ENCODE measurements at regions not wholly inside any gene's neighbourhood (a gene's known extent, or its start where the extent isn't known, plus 50 kb on each side); places are given as distances from the start of the nearest gene placed in this dataset.
"Not testable (repeated sequence)": the region's sequence is repeated elsewhere in the genome, so short reads cannot be mapped to it uniquely, and the experiment has no call there.

DNA sequence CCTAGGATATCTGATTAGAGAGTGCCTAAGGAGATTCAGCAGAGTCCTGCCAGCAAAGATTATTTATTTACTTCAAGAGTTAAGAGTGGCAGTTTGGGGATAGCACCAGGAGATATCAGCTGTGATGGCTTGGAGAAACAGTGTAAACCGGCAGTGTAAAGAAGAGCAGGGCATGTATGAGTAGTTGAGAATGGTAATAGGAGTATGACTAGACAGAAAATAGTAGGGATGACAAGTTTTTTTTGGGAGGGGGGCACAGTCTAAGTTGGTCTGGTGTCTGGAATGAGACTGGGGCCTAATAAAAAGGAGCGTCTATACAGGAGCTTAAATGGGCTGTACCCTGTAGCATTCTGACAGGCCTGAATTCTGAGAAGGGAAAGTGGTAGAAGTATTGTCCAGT, 181.8 kb upstream of the TRPC7 start:
- H3K14ac ChIP-seq (replicated peaks; ENCODE audit: low read depth, low read length); in situ Hi-C loops (cut with MboI; ENCODE audit: low sequenced_read_pairs); dilution Hi-C loops (cut with HindIII; ENCODE audit: low sequenced_read_pairs, unreplicated experiment): not testable (repeated sequence)

DNA sequence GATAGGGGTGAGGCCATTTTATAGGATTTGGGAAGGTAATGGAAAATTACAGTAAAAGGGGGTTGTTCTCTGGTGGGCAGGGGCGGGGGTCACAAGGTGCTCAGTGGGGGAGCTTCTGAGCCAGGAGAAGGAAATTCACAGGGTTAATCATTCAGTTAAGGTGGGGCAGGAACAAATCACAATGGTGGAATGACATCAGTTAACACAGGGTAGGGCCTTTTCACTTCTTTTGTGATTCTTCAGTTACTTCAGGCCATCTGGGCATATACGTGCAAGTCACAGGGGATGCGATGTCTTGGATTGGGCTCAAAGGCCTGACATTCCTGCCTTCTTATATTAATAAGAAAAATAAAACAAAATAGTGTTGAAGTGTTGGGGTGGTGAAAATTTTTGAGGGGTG, 181.1 kb upstream of the TRPC7 start:
- H4K5ac ChIP-seq (ENCODE audit: low read depth, low read length); CTCF ChIA-PET; H3K4me2 ChIP-seq (ENCODE audit: low read depth, low read length); H3K56ac ChIP-seq (ENCODE audit: extremely low read depth, insufficient read depth, low read length); H3K23ac ChIP-seq (ENCODE audit: low read depth, low read length); POLR2A ChIA-PET (ENCODE audit: unreplicated experiment); H3K9me1 ChIP-seq (ENCODE audit: insufficient read depth, low read length); H3K36me3 ChIP-seq (ENCODE audit: control insufficient read depth, insufficient read depth, low read length); in situ Hi-C loops (cut with MboI; ENCODE audit: low sequenced_read_pairs); H3K4me1 ChIP-seq (ENCODE audit: control insufficient read depth, insufficient read depth, low read length); H2BK120ac ChIP-seq (ENCODE audit: low read depth, low read length); H4K91ac ChIP-seq (ENCODE audit: insufficient read depth, low read depth, low read length); H2AFZ ChIP-seq (replicated peaks; ENCODE audit: low read length, poor library complexity); BruUV-seq (replicated peaks); intact Hi-C loops (cut with micrococcal nuclease); ATAC-seq (ENCODE audit: low read depth); H2BK5ac ChIP-seq (ENCODE audit: low read depth, low read length, poor library complexity, severe bottlenecking); H3K9me3 ChIP-seq (ENCODE audit: control insufficient read depth, insufficient read depth, low read length); H2AK9ac ChIP-seq (replicated peaks; ENCODE audit: low read depth, low read length, poor library complexity); H4K8ac ChIP-seq (ENCODE audit: low read depth in 2 of 2, low read length in 2 of 2); H3K4ac ChIP-seq (ENCODE audit: low read depth, low read length); H2BK20ac ChIP-seq (ENCODE audit: low read depth, low read length); H4K20me1 ChIP-seq (ENCODE audit: insufficient read depth, low read length); dilution Hi-C loops (cut with HindIII; ENCODE audit: low sequenced_read_pairs, unreplicated experiment); H3K27me3 ChIP-seq (ENCODE audit: control insufficient read depth, insufficient read depth, low read length); H2BK15ac ChIP-seq (ENCODE audit: low read depth, low read length); H2AK5ac ChIP-seq (ENCODE audit: low read depth, low read length); H3K4me3 ChIP-seq (ENCODE audit: insufficient read depth, low read depth, low read length); H3K27ac ChIP-seq (ENCODE audit: insufficient read depth, low read length); H3K18ac ChIP-seq (ENCODE audit: low read depth, low read length); H3K14ac ChIP-seq (replicated peaks; ENCODE audit: low read depth, low read length); DNase-seq; H3K9ac ChIP-seq (ENCODE audit: low read depth, low read length); H3K79me1 ChIP-seq (ENCODE audit: low read depth in 1 of 2, low read length in 2 of 2): not testable (repeated sequence)
- WGBS, 2 experiments (ENCODE audit: extremely low coverage in 2 of 2, insufficient read length in 1 of 2): no CpG with 5 or more reads among the region's 3 CpGs

More for the DNA sequence above, 181.8 kb upstream of the TRPC7 start:
- CTCF ChIA-PET; H3K4me1 ChIP-seq (ENCODE audit: control insufficient read depth, insufficient read depth, low read length); H4K8ac ChIP-seq (ENCODE audit: low read depth in 2 of 2, low read length in 2 of 2); H3K4ac ChIP-seq (ENCODE audit: low read depth, low read length); H4K5ac ChIP-seq (ENCODE audit: low read depth, low read length); H3K9ac ChIP-seq (ENCODE audit: low read depth, low read length); H2BK120ac ChIP-seq (ENCODE audit: low read depth, low read length); H3K27me3 ChIP-seq (ENCODE audit: control insufficient read depth, insufficient read depth, low read length); H3K36me3 ChIP-seq (ENCODE audit: control insufficient read depth, insufficient read depth, low read length); H4K91ac ChIP-seq (ENCODE audit: insufficient read depth, low read depth, low read length); H2AK5ac ChIP-seq (ENCODE audit: low read depth, low read length); H3K18ac ChIP-seq (ENCODE audit: low read depth, low read length); intact Hi-C loops (cut with micrococcal nuclease); H2BK15ac ChIP-seq (ENCODE audit: low read depth, low read length); H3K9me1 ChIP-seq (ENCODE audit: insufficient read depth, low read length); H4K20me1 ChIP-seq (ENCODE audit: insufficient read depth, low read length); H3K23ac ChIP-seq (ENCODE audit: low read depth, low read length); H2BK5ac ChIP-seq (ENCODE audit: low read depth, low read length, poor library complexity, severe bottlenecking); H3K79me1 ChIP-seq (ENCODE audit: low read depth in 1 of 2, low read length in 2 of 2); ATAC-seq (ENCODE audit: low read depth); H3K9me3 ChIP-seq (ENCODE audit: control insufficient read depth, insufficient read depth, low read length); H3K4me3 ChIP-seq (ENCODE audit: insufficient read depth, low read depth, low read length); DNase-seq; H2AK9ac ChIP-seq (replicated peaks; ENCODE audit: low read depth, low read length, poor library complexity); BruUV-seq (replicated peaks); H3K27ac ChIP-seq (ENCODE audit: insufficient read depth, low read length); H2BK20ac ChIP-seq (ENCODE audit: low read depth, low read length); H3K4me2 ChIP-seq (ENCODE audit: low read depth, low read length); H3K56ac ChIP-seq (ENCODE audit: extremely low read depth, insufficient read depth, low read length); POLR2A ChIA-PET (ENCODE audit: unreplicated experiment); H2AFZ ChIP-seq (replicated peaks; ENCODE audit: low read length, poor library complexity): not testable (repeated sequence)
- no CpG with 5 or more reads among the region's 2 CpGs for WGBS, 2 experiments (ENCODE audit: extremely low coverage in 2 of 2, insufficient read length in 1 of 2)

Data from IMR-90 (cell line).